ENCODE measurements at regions not wholly inside any gene's neighbourhood (a gene's known extent, or its start where the extent isn't known, plus 50 kb on each side); places are given as distances from the start of the nearest gene placed in this dataset.

- H4K20me1 ChIP-seq (replicated peaks in 1 of 2; ENCODE audit: control insufficient read depth in 1 of 2, insufficient read depth in 2 of 2, low read length in 2 of 2) = no peaks in the 10 kb centered on the region
- H3K14ac ChIP-seq (ENCODE audit: insufficient read length) = no peak overlapping the region
- no peak overlapping the region for H2AK5ac ChIP-seq (ENCODE audit: low read depth, low read length)
- TF ChIP-seq CBX5 (IDR thresholded peaks at IDR 0.05; ENCODE audit: low read depth, low read length) (no peak), SP4 (IDR thresholded peaks at IDR 0.05; ENCODE audit: low read length) (no peak), EP300 (IDR thresholded peaks at IDR 0.05; ENCODE audit: borderline replicate concordance in 1 of 2, low read depth in 2 of 2, low read length in 2 of 2) (no peak), ZNF274 (IDR thresholded peaks at IDR 0.05; ENCODE audit: borderline replicate concordance, extremely low read depth, low read length) (no peak)
- CTCF ChIA-PET (ENCODE audit: partially characterized antibody) = interaction anchor here (0.8 kb wide), 1 partner anchor 9 kb away, joined by 4 read pairs; no protein-coding TSS in a partner anchor
- no peak overlapping the region for H2BK120ac ChIP-seq (replicated peaks; ENCODE audit: low read depth, low read length)
- no peak overlapping the region for H3K4me2 ChIP-seq (ENCODE audit: insufficient read depth in 1 of 2, low read depth in 2 of 2, low read length in 2 of 2)
- no peak overlapping the region for H3K27ac ChIP-seq (ENCODE audit: low read depth, low read length)
- H3K4me3 ChIP-seq (ENCODE audit: extremely low read depth in 1 of 4, insufficient read depth in 2 of 4, low read depth in 3 of 4, low read length in 4 of 4) = no peak overlapping the region
- no peaks in the 10 kb centered on the region for H3K79me2 ChIP-seq (ENCODE audit: control insufficient read depth in 1 of 2, insufficient read depth in 2 of 2, low read length in 2 of 2)
- H3K9me3 ChIP-seq (ENCODE audit: insufficient read depth in 2 of 2, low read depth in 1 of 2, low read length in 1 of 2) = no peaks in the 10 kb centered on the region
- H2BK20ac ChIP-seq (ENCODE audit: low read length) = no peak overlapping the region
- H4K91ac ChIP-seq (replicated peaks; ENCODE audit: insufficient read length, low read length) = no peak overlapping the region
- H2AFZ ChIP-seq (ENCODE audit: low read length) = no peak overlapping the region
- FAIRE-seq (no peak), DNase-seq (ENCODE audit: low read depth in 1 of 2, low spot score in 2 of 2) (no peak)
- no peak overlapping the region for H3K56ac ChIP-seq (replicated peaks; ENCODE audit: insufficient read length, low read depth, low read length)
- no peaks in the 10 kb centered on the region for H3K79me1 ChIP-seq (ENCODE audit: low read depth, low read length)
- H3K18ac ChIP-seq (ENCODE audit: extremely low read depth, low read length) = no peak overlapping the region
- H3K36me3 ChIP-seq (ENCODE audit: control insufficient read depth in 2 of 4, insufficient read depth in 4 of 4, low read length in 3 of 4) = no peaks in the 10 kb centered on the region
- no peak overlapping the region for H2BK15ac ChIP-seq (ENCODE audit: low read length)
- H2BK12ac ChIP-seq (ENCODE audit: low read depth, low read length) = no peak overlapping the region
- no peak overlapping the region for H4K8ac ChIP-seq (ENCODE audit: extremely low read depth, insufficient read depth, low read length)
- H3K23me2 ChIP-seq (ENCODE audit: low read depth, low read length) = no peaks in the 10 kb centered on the region
- no peak overlapping the region for H3K4ac ChIP-seq (replicated peaks; ENCODE audit: insufficient read length, low read depth, low read length)
- no peak overlapping the region for H3K9ac ChIP-seq (replicated peaks in 1 of 4; ENCODE audit: extremely low read depth in 1 of 4, low read depth in 3 of 4, low read length in 3 of 4)
- no peak overlapping the region for H2BK5ac ChIP-seq (ENCODE audit: low read depth, low read length)
- POLR2A ChIA-PET (ENCODE audit: partially characterized antibody) = no interaction called here
- no peaks in the 10 kb centered on the region for H3K27me3 ChIP-seq (replicated peaks in 1 of 4; ENCODE audit: control insufficient read depth in 3 of 4, extremely low read depth in 1 of 4, insufficient read depth in 3 of 4, low read length in 3 of 4)
- 74% methylated on average over 1 of the region's 1 CpG; no CpG with 5 or more reads in 1 of the 2 experiments for WGBS, 2 experiments (ENCODE audit: extremely low coverage in 1 of 2, insufficient coverage in 1 of 2, insufficient read length in 1 of 2, insufficient replicate concordance in 2 of 2, low coverage in 1 of 2, low lambda C conversion rate in 2 of 2, missing lambda C conversion rate in 1 of 2)
- H3K23ac ChIP-seq (ENCODE audit: insufficient read length) = no peak overlapping the region
- no peak overlapping the region for H4K5ac ChIP-seq (ENCODE audit: insufficient read length, low read depth, low read length)
- no peaks in the 10 kb centered on the region for H3K4me1 ChIP-seq (replicated peaks in 1 of 4; ENCODE audit: control insufficient read depth in 3 of 4, insufficient read depth in 4 of 4, low read length in 3 of 4)
Measured at GRCh38 chr6:91464201-91464600, 877.3 kb upstream of the MAP3K7 start.

All from H1 (cell line).